Natural killer cell treated with Interleukin-12 subunit alpha and Interleukin-12 subunit beta and Interleukin-15 and Interleukin-18, amount 100 ng/mL, for 72 hours (primary cell): ENCODE measurements at regions not wholly inside any gene's neighbourhood (a gene's known extent, or its start where the extent isn't known, plus 50 kb on each side); places are given as distances from the start of the nearest gene placed in this dataset.

Source experiments
- ATAC-seq, 2 donors: fragments of 150-1000 bp; cut with Tn5 transposase in 1 of 2; sonication (Bioruptor Pico), chemical (Tn5 transposase) in 1 of 2; 2 replicates each; pipeline ENCODE4 v1.10.0; 2021
- DNase-seq: peaks from one replicate; pipeline ENCODE4 v3.0.0; 2022; ENCODE audit warnings: low spot score
- H3K27ac Mint-ChIP-seq, 2 donors: 1 replicate in 1 of 2; 2 replicates in 1 of 2; pipeline ENCODE4 v1.8.0; 2022; ENCODE audit warnings: mixed read lengths in 2 of 2, mild to moderate bottlenecking in 1 of 2, moderate library complexity in 1 of 2
- H3K27me3 Mint-ChIP-seq, 2 donors: 1 replicate in 1 of 2; 2 replicates in 1 of 2; pipeline ENCODE4 v1.8.0; 2022; ENCODE audit warnings: mixed read lengths in 2 of 2
- H3K36me3 Mint-ChIP-seq: one replicate; pipeline ENCODE4 v1.8.0; 2022; ENCODE audit warnings: mixed read lengths
- H3K4me1 Mint-ChIP-seq, 2 donors: 1 replicate in 1 of 2; 2 replicates in 1 of 2; pipeline ENCODE4 v1.8.0; 2022; ENCODE audit warnings: low read depth in 2 of 2, mixed read lengths in 2 of 2, mild to moderate bottlenecking in 1 of 2
- H3K4me3 Mint-ChIP-seq: one replicate; pipeline ENCODE4 v1.8.0; 2022; ENCODE audit warnings: mixed read lengths
- H3K9me3 Mint-ChIP-seq: 2 replicates; pipeline ENCODE4 v1.8.0; 2022; ENCODE audit warnings: mixed read lengths

DNA sequence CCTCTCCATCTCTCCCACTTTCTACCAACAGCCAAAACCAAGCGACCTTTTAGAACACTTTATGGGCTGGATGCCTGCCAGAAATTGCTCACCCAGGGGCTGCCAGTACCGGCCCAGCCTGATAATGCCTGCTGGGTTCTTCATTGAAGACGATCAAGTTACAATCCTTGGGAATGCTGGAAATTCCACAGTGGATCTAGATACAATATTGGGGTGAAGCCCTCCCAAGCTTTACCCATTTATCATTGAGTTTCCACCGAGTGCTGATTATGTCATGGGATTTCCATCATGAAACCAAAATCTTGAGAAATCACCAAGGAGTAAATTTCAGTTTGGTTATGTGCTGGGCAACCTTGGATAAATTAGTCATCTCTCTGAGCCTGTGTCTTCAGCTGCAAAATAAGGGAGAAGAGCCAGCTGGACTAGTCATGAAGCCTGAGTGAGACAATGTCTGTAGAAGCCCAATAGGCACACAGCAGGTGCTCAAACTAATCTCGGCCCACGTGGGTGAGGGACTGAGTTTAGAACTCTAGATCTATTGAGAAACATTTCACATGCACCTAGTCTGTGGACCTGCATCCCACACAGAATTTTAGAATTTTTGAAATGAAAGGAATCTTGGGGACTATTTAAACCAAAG is 75.5 kb upstream of the CLMN start:
- peaks cover 4 to 10% of the 10 kb centered on the region in 2 donors for H3K27me3 Mint-ChIP-seq
- H3K9me3 Mint-ChIP-seq = no peaks in the 10 kb centered on the region
- H3K4me1 Mint-ChIP-seq = peaks cover 0 to 4% of the 10 kb centered on the region in 2 donors
- no peak for ATAC-seq
- H3K4me3 Mint-ChIP-seq = no peak overlapping the region
- H3K36me3 Mint-ChIP-seq = no peaks in the 10 kb centered on the region
- H3K27ac Mint-ChIP-seq = no peak overlapping the region
- no peak for DNase-seq

DNA sequence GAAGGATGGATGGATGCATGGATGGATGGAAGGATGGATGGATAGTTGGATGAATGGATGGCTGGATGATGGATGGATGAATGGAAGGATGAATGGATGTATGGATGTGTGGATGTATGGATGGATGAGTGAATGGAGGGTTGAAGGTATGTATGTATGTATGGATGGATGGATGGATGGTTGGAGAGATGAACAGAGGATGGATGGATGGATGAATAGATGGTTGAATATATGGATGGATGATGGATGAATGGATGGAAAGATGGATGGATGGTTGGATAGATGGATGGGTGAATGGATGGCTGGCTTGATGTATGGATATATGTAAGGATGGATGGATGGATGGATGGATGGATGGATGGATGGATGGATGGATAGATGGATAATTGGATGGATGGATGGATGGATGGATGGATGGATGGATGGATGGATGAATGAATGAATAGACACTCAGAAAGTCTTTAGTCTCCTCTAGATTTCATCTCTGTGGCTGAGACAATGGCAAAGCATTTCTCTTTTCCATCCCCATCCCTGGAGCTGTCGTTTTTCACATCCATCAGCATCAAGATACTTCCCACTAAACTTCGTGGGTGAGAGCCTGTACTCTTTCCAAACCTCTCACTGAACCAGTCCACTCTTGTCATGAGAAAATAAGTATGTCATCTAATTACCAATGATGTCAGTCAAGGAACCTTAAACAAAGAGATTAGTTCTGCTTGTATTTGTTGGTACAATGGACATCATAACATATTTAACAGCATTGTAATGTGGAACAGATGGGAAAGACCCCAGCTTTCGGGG is 74.8 kb upstream of the CLMN start:
- no peaks in the 10 kb centered on the region for H3K36me3 Mint-ChIP-seq
- H3K4me1 Mint-ChIP-seq = peaks cover 0 to 4% of the 10 kb centered on the region in 2 donors
- no peaks in the 10 kb centered on the region for H3K9me3 Mint-ChIP-seq
- no peak overlapping the region for H3K27ac Mint-ChIP-seq
- no peak overlapping the region for H3K4me3 Mint-ChIP-seq
- peaks cover 4 to 10% of the 10 kb centered on the region in 2 donors for H3K27me3 Mint-ChIP-seq
- no peak for ATAC-seq
- DNase-seq = no peak

DNA sequence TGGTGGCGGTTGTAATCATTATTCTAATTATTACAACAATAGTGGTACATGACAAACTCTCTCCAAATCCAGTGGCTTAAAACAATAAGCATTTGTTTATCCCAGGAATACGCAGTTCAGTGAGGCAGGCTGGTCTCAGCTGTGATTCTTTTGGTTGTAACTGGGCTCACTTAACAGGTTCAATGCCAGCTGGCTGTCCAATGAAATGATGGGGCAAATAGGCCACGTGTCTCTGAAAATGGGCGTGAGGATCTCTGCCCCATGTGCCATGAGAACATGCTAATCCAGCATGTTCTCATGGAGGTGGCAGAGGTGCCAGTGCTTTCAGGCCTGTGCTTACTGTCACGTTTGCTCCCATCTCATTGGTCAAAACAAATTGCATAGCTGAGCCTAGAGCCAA is 73.1 kb upstream of the CLMN start:
- DNase-seq (no peak), ATAC-seq (no peak)
- no peaks in the 10 kb centered on the region for H3K9me3 Mint-ChIP-seq
- H3K27ac Mint-ChIP-seq = no peak overlapping the region
- peaks cover 7 to 21% of the 10 kb centered on the region in 2 donors for H3K27me3 Mint-ChIP-seq
- H3K4me3 Mint-ChIP-seq = no peak overlapping the region
- no peaks in the 10 kb centered on the region for H3K36me3 Mint-ChIP-seq
- H3K4me1 Mint-ChIP-seq = peaks cover 0 to 4% of the 10 kb centered on the region in 2 donors

DNA sequence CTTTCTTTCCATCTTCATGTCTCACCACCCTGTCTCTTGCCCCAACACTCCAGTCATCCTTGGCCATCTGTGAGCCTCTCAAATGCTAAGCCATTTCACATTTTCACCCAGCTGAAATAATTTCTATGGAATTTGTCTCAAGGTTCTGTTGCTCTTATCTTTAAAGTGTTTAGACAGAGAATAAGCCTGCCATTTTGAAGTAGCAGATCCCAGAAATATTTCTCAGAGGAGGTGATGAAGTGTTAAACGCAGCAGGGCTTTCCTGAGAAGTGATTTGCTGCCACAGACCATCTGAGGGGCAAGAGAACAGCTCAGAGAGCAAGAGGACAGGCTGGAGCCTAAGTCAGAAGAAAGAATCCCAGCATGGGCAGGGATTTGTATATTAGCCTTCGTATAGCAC is 71.6 kb upstream of the CLMN start:
- no peak overlapping the region for H3K27ac Mint-ChIP-seq
- H3K4me3 Mint-ChIP-seq = no peak overlapping the region
- H3K9me3 Mint-ChIP-seq = no peaks in the 10 kb centered on the region
- DNase-seq = no peak
- peaks cover 0 to 4% of the 10 kb centered on the region in 2 donors for H3K4me1 Mint-ChIP-seq
- H3K36me3 Mint-ChIP-seq = no peaks in the 10 kb centered on the region
- ATAC-seq = no peak
- peaks cover 7 to 31% of the 10 kb centered on the region in 2 donors for H3K27me3 Mint-ChIP-seq

GRCh38 chr14:95389471-95390011 is 69.8 kb upstream of the CLMN start:
- no peak overlapping the region for H3K27ac Mint-ChIP-seq
- peaks cover 0 to 4% of the 10 kb centered on the region in 2 donors for H3K4me1 Mint-ChIP-seq
- H3K27me3 Mint-ChIP-seq = peaks cover 11 to 28% of the 10 kb centered on the region in 2 donors
- H3K36me3 Mint-ChIP-seq = no peaks in the 10 kb centered on the region
- no peak overlapping the region for H3K4me3 Mint-ChIP-seq
- ATAC-seq (no peak), DNase-seq (no peak)
- no peaks in the 10 kb centered on the region for H3K9me3 Mint-ChIP-seq

- Mint-ChIP-seq H3K36me3 (no peaks in the 10 kb centered on the region), H3K4me1 (no peaks in the 10 kb centered on the region), H3K27ac (no peak overlapping the region), H3K27me3 (peaks cover 6 to 21% of the 10 kb centered on the region in 2 donors), H3K4me3 (no peak overlapping the region), H3K9me3 (no peaks in the 10 kb centered on the region)
- ATAC-seq (no peak), DNase-seq (no peak)
Observed at GRCh38 chr14:95388699-95389098, 69.0 kb upstream of the CLMN start.

DNA sequence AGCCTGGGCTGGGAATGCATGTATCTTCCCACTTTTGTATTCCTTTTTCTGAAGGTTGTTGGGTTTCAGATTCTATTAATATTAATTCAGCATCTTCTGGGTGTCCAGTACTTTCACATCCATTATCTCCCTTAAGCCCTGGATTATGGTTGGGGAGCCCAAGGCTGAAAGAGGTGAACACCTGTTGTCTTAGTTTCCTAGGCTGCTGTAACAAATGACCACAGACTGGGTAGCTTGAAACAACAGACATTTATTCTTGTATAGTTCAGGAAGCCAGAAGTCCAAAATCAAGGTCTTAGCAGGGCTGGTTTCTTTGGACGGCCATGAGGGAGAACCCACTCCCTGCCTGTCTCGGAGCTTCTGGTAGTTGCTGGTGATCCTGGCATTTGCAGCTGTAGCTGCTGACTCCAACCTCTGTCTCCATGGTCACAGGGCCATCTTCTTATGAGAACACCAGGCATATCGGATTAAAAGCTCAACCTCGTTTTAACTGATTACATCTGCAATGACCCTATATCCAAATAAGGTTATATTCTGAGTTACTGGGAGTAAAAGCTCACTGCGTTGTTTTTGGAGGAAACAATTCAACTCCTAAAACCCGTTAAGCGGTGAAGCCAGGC is 68.2 kb upstream of the CLMN start:
- Mint-ChIP-seq H3K27me3 (peaks cover 6 to 21% of the 10 kb centered on the region in 2 donors), H3K9me3 (no peaks in the 10 kb centered on the region), H3K4me1 (no peaks in the 10 kb centered on the region), H3K36me3 (no peaks in the 10 kb centered on the region), H3K27ac (no peak overlapping the region), H3K4me3 (no peak overlapping the region)
- DNase-seq (no peak), ATAC-seq (no peak)

- no peak for ATAC-seq
- H3K27ac Mint-ChIP-seq = no peak overlapping the region
- H3K27me3 Mint-ChIP-seq = peaks cover 6 to 21% of the 10 kb centered on the region in 2 donors
- H3K4me1 Mint-ChIP-seq = no peaks in the 10 kb centered on the region
- no peaks in the 10 kb centered on the region for H3K36me3 Mint-ChIP-seq
- no peaks in the 10 kb centered on the region for H3K9me3 Mint-ChIP-seq
- H3K4me3 Mint-ChIP-seq = no peak overlapping the region
- no peak for DNase-seq
Observed at GRCh38 chr14:95386536-95387095, 66.9 kb upstream of the CLMN start.

GRCh38 chr14:95385701-95386100 is 66.0 kb upstream of the CLMN start:
- ATAC-seq = no peak
- no peaks in the 10 kb centered on the region for H3K4me1 Mint-ChIP-seq
- H3K27me3 Mint-ChIP-seq = peaks cover 6 to 21% of the 10 kb centered on the region in 2 donors
- no peaks in the 10 kb centered on the region for H3K9me3 Mint-ChIP-seq
- no peak overlapping the region for H3K4me3 Mint-ChIP-seq
- no peaks in the 10 kb centered on the region for H3K36me3 Mint-ChIP-seq
- H3K27ac Mint-ChIP-seq = no peak overlapping the region
- DNase-seq = no peak

GRCh38 chr14:95382747-95383146 is 63.0 kb upstream of the CLMN start:
- H3K9me3 Mint-ChIP-seq = peaks cover 3% of the 10 kb centered on the region
- H3K4me3 Mint-ChIP-seq = no peak overlapping the region
- DNase-seq (no peak), ATAC-seq (no peak)
- peaks cover 13% of the 10 kb centered on the region for H3K36me3 Mint-ChIP-seq
- H3K27ac Mint-ChIP-seq = no peak overlapping the region
- no peaks in the 10 kb centered on the region for H3K4me1 Mint-ChIP-seq
- peaks cover 3 to 21% of the 10 kb centered on the region in 2 donors for H3K27me3 Mint-ChIP-seq

- Mint-ChIP-seq H3K4me3 (no peak overlapping the region), H3K9me3 (peaks cover 3% of the 10 kb centered on the region), H3K27me3 (peaks cover 7 to 12% of the 10 kb centered on the region in 2 donors), H3K36me3 (peaks cover 13% of the 10 kb centered on the region), H3K27ac (no peak overlapping the region), H3K4me1 (no peaks in the 10 kb centered on the region)
- DNase-seq = no peak
- ATAC-seq = no peak
Observed at GRCh38 chr14:95381726-95382125, 62.0 kb upstream of the CLMN start.

DNA sequence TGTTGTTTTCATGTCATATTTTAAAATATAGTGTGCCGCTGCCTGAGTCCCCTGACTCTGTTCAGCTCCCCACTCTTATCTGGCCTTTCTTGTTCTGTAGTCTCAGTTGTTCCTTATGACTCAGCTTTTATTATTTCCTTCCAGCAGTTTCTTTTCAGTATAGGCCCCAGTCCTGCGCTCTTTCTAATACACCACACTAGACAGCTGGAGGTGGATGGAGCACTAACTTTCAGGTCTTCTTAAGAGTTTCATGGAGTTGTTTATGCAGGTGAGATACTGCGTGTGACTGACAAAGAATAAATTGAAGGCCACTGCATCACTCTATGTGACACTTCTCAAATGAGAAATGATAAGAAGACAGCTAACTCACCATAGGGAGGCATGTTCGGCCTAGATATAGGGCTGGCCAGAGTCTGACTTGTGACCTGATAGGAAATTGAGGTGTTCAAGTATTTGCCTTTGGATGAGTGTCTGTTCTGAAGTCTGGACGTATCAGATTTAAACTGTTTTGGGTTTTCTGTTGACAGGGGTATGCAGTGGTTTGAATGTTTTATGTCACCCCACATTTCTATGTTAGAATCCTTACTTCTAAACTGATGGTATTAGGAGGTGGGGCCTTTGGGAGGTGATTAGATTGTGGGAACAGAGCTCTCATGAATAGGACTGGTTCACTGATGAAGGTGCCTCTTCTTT is 60.8 kb upstream of the CLMN start:
- no peak for DNase-seq
- H3K36me3 Mint-ChIP-seq = peaks cover 13% of the 10 kb centered on the region
- H3K4me1 Mint-ChIP-seq = no peaks in the 10 kb centered on the region
- H3K4me3 Mint-ChIP-seq = no peak overlapping the region
- H3K9me3 Mint-ChIP-seq = peaks cover 3% of the 10 kb centered on the region
- ATAC-seq = no peak
- H3K27me3 Mint-ChIP-seq = peaks cover 12 to 18% of the 10 kb centered on the region in 2 donors
- H3K27ac Mint-ChIP-seq = no peak overlapping the region

- Mint-ChIP-seq H3K36me3 (peaks cover 13% of the 10 kb centered on the region), H3K27ac (no peak overlapping the region), H3K9me3 (peaks cover 3% of the 10 kb centered on the region), H3K4me1 (no peaks in the 10 kb centered on the region), H3K4me3 (no peak overlapping the region), H3K27me3 (peaks cover 13 to 20% of the 10 kb centered on the region in 2 donors)
- no peak for ATAC-seq
- no peak for DNase-seq
Observed at GRCh38 chr14:95379634-95380033, 59.9 kb upstream of the CLMN start.
